BE2C (cell line): ENCODE measurements at regions not wholly inside any gene's neighbourhood (a gene's known extent, or its start where the extent isn't known, plus 50 kb on each side); places are given as distances from the start of the nearest gene placed in this dataset.
"Not testable (repeated sequence)": the region's sequence is repeated elsewhere in the genome, so short reads cannot be mapped to it uniquely, and the experiment has no call there.

Experiments
- DNase-seq: peaks from one replicate; pipeline ENCODE4 v3.0.0-alpha.2; 2020
- H3K27me3 ChIP-seq: fragments of 250-450 bp; sonication (Bioruptor Pico); 2 replicates; pipeline ENCODE4 v1.5.1; 2020; ENCODE audit warnings: mild to moderate bottlenecking
- H3K36me3 ChIP-seq: fragments of 250-450 bp; sonication (Bioruptor Pico); 2 replicates; pipeline ENCODE4 v1.5.1; 2020; ENCODE audit warnings: mild to moderate bottlenecking
- H3K4me1 ChIP-seq: fragments of 250-450 bp; sonication (Bioruptor Pico); 2 replicates; pipeline ENCODE4 v1.5.1; 2020
- H3K4me3 ChIP-seq: 2 replicates; pipeline ENCODE4 v1.5.1; 2011; ENCODE audit warnings: low read depth, low read length
- H3K9me3 ChIP-seq: fragments of 250-450 bp; sonication (Bioruptor Pico); 2 replicates; pipeline ENCODE4 v1.5.1; 2020
- TF ChIP-seq, protein P1 (sequence below): IDR thresholded peaks from 2 replicates; pipeline ENCODE4 v1.5.1; 2012; ENCODE audit warnings: mild to moderate bottlenecking, low read depth, low read length

DNA sequence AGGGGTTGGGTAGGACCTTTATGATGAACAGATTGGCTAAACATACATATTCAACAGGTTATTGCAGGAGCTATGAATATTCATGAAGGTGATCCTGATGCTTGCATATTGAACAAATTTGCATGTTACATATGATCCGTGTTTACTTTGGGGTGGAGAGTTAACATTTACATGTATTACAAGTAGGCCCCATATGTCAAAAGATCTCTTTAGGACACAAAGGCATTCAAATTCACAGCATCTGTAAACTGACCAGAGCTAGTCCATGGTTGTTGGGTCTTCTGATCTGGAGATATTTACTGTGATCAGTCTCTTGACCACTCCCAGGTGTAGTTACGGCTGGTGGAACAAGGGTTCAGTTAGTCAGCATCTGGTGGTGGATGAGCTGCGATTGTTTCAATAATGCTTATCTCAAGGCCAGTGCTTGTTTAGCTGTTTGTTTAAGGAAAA is 80.4 kb downstream of the PMAIP1 start:
- Histone ChIP-seq H3K27me3 (no peaks in the 10 kb centered on the region), H3K4me1 (no peaks in the 10 kb centered on the region), H3K36me3 (no peaks in the 10 kb centered on the region), H3K4me3 (no peak overlapping the region), H3K9me3 (no peaks in the 10 kb centered on the region)
- TF ChIP-seq, protein P1, sequence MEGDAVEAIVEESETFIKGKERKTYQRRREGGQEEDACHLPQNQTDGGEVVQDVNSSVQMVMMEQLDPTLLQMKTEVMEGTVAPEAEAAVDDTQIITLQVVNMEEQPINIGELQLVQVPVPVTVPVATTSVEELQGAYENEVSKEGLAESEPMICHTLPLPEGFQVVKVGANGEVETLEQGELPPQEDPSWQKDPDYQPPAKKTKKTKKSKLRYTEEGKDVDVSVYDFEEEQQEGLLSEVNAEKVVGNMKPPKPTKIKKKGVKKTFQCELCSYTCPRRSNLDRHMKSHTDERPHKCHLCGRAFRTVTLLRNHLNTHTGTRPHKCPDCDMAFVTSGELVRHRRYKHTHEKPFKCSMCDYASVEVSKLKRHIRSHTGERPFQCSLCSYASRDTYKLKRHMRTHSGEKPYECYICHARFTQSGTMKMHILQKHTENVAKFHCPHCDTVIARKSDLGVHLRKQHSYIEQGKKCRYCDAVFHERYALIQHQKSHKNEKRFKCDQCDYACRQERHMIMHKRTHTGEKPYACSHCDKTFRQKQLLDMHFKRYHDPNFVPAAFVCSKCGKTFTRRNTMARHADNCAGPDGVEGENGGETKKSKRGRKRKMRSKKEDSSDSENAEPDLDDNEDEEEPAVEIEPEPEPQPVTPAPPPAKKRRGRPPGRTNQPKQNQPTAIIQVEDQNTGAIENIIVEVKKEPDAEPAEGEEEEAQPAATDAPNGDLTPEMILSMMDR: no peak
- DNase-seq: no peak

DNA sequence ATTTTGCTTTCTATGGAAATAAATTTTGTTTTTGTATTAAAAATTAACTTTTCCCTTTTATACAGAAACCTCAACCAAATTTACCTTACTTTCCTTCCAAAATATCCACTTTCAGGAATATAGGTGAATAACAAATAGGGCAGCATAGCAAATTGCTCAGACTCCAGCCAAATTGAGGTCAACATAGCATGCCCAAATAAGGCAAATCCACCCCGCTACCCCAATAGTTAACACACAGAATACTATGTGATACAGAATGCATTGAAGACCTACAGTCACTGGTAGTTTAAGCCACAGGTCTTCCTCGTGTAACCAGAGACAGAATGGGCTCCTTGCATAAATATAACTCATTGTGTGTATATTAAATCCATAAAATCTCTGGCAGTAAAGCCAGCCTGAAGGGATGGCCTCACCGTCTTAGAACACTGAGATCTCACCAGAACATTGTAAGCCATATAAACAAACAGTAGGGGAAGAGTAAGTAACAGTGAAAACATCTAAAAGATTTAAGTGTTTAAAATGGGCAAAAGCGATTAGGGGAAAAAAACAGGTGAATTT is 72.2 kb downstream of the PMAIP1 start:
- no peaks in the 10 kb centered on the region for H3K4me1 ChIP-seq
- TF ChIP-seq, protein P1: no peak

DNA sequence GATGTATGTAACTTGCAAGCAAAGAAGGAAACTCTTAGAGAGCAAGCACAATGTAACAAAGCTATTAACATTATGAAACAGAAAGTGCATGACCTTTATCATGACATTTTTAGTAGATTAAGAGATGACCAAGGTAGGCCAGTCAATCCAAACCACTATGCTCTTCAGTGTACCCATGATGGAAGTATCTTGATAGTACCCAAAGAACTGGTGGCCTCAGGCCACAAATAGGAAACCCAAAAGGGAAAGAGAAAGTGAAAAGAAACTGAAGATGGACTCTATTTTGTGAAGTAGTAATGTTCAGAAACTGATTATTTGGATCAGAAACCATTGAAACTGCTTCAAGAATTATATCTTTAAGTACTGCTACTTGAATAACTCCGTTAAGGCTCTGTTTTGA is 71.3 kb downstream of the PMAIP1 start:
- H3K9me3 ChIP-seq, DNase-seq, H3K27me3 ChIP-seq, H3K4me1 ChIP-seq, H3K36me3 ChIP-seq, H3K4me3 ChIP-seq: not testable (repeated sequence)

More for the DNA sequence above, 72.2 kb downstream of the PMAIP1 start:
- Histone ChIP-seq H3K9me3 (no peaks in the 10 kb centered on the region), H3K27me3 (no peaks in the 10 kb centered on the region), H3K4me3 (no peak overlapping the region), H3K36me3 (no peaks in the 10 kb centered on the region)
- no peak for DNase-seq

DNA sequence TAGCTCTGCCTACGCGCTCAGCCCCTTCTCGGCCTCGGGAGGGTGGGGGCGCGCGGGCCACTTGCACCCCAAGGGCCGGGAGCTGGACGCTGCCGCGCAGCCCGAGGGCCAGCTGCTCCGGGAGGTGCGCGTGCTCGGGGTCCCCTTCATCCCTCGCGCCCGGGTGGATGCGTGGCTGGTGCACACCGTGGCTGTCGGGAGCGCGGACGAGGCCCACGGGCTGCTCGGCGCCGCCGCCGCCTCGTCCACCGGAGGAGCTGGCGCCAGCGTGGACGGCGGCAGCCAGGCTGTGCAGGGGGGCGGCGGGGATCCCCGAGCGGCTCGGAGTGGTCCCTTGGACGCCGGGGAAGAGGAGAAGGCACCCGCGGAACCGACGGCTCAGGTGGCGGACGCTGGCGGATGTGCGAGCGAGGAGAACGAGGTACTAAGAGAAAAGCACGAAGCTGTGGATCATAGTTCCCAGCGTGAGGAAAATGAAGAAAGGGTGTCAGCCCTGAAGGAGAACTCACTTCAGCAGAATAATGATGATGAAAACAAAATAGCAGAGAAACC is 69.8 kb downstream of the PMAIP1 start:
- H3K36me3 ChIP-seq, H3K27me3 ChIP-seq, H3K9me3 ChIP-seq, DNase-seq, H3K4me3 ChIP-seq, H3K4me1 ChIP-seq: not testable (repeated sequence)

DNA sequence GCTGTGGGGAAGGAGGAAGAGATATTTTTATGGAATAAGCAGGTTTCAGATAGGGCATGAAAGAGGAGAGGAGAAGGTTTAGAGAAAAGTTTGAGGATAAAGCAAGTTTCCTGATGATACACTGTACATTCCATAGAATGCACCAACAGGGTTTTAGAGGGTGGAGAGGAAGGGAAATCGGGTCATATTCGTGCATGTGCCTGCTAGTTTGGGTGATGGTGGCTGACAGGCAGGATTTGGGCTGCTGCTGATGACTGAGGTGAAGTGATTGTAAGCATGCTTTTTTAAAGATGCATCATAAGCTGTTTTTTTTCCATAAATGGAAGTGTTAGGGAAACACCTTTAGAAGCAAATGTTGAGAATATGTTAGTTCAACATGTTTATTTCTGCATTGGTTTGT is 68.8 kb downstream of the PMAIP1 start:
- DNase-seq: no peak
- no peaks in the 10 kb centered on the region for H3K36me3 ChIP-seq
- H3K9me3 ChIP-seq: no peaks in the 10 kb centered on the region
- H3K4me3 ChIP-seq: no peak overlapping the region
- no peaks in the 10 kb centered on the region for H3K4me1 ChIP-seq
- no peaks in the 10 kb centered on the region for H3K27me3 ChIP-seq
- TF ChIP-seq, protein P1: no peak

DNA sequence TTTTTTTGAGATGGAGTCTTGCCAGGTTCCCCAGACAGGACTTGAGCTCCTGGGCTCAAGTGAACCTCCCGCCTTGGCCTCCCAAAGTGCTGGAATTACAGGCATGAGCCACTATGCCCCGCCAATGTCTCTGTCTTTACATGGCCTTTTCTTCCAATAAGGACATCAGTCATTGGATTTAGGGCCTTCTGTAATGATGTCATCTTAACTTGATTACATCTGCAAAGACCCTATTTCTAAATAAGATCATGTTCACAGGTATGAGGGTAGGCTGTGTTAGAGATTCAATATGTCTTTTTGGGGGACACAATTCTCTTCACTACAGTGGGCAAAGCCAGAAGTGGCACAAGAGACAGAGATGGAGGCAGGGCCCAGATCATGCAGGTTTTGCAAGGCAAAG is 68.1 kb downstream of the PMAIP1 start:
- Histone ChIP-seq H3K9me3 (no peaks in the 10 kb centered on the region), H3K36me3 (no peaks in the 10 kb centered on the region)
- TF ChIP-seq, protein P1: no peak

DNA sequence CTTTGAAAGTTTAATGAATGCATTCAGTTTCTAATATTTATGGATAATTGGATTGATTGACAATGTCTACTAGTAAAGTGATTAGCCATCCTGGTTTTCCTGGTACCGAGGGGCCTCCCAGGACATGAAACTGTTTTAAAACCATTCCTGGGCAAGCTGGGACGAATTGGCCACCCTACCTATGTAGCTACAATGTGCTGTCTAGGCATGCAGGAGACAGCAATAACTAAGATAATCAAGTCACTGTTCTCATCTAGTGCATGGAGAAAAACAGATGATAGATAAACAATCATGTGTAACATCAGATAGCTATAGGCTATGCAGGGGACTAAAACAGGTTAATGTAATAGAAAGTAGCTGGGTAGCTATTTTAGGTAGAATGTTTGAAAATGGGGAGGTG is 67.1 kb downstream of the PMAIP1 start:
- DNase-seq: no peak
- Histone ChIP-seq H3K36me3 (no peaks in the 10 kb centered on the region), H3K27me3 (no peaks in the 10 kb centered on the region), H3K9me3 (no peaks in the 10 kb centered on the region), H3K4me1 (no peaks in the 10 kb centered on the region), H3K4me3 (no peak overlapping the region)
- TF ChIP-seq, protein P1: no peak

More for the DNA sequence above, 68.1 kb downstream of the PMAIP1 start:
- DNase-seq: no peak
- Histone ChIP-seq H3K4me3 (no peak overlapping the region), H3K27me3 (no peaks in the 10 kb centered on the region), H3K4me1 (no peaks in the 10 kb centered on the region)
